ENCODE measurements at regions not wholly inside any gene's neighbourhood (a gene's known extent, or its start where the extent isn't known, plus 50 kb on each side); places are given as distances from the start of the nearest gene placed in this dataset.

DNA sequence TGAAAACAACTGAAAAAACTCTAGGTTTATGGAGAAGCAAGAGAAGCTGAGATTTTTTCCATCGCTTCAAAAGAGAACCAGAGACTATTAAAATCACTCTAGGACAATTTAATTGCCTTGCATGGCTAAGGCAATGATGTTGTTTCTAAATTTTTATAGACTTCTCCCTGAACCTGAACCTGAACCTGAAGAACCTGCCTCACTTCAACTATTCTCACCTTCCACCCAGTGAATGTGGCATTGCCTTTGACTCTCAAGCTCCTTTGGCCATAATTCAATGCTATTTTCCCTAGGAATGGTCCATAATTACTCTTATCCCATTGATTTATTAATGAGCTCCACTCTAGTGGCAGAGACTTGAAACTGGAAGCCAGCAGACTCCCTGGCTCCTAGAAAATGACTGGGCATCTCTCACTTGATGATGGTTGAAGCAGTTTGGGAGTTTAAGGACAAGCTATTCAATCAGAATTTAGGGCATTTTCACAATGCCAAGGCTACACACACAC lies 303.8 kb upstream of the UBE2E3 start:
- DNase-seq (ENCODE audit: low read depth): no peak
- H3K4me3 ChIP-seq (ENCODE audit: control insufficient read depth, low read depth, low read length): no peak overlapping the region
- no peak for TF ChIP-seq CTCF (IDR thresholded peaks at IDR 0.05; ENCODE audit: control insufficient read depth, insufficient read depth, low read depth, low read length, missing control alignments)

DNA sequence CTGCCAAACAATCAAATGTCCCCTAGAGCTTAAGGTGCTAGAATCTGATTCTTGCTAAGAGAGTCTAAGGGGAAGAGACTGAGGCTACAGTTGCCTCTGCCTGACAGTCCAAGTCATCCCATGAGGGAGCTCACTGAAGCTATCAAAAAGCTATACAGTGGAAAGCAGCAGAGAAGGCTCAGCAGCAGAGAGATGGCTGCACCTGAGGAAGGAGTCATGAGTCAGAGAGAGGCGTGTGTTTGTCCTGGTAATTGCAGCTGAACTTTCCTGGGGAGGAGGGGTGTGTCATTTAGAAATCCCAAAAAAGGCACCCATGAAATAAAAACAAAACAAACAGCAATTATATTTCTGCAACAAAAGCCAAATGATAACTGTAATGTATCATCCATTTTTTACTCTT lies 305.2 kb upstream of the UBE2E3 start:
- no peak for DNase-seq (ENCODE audit: low read depth)
- TF ChIP-seq CTCF (IDR thresholded peaks at IDR 0.05; ENCODE audit: control insufficient read depth, insufficient read depth, low read depth, low read length, missing control alignments): no peak
- no peak overlapping the region for H3K4me3 ChIP-seq (ENCODE audit: control insufficient read depth, low read depth, low read length)

DNA sequence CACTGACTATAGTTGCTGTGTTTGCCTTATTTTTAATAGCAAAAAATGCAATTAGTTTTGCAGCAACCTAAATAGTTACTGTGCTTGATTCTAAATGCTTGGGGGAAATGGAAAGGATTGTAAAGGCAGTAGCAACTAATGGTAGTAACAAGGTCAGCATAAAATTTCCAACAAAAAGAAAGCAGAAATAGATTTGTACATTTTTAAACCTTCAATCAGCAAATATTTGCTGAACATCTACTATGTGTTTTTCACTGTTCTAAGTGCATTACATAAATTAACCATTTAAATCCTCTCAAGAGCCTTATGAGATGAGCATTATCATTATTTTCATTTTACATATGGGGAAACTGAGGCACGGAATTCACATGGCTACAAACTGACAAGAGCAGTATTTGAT lies 308.0 kb upstream of the UBE2E3 start:
- no peak overlapping the region for H3K4me3 ChIP-seq (ENCODE audit: control insufficient read depth, low read depth, low read length)
- no peak for DNase-seq (ENCODE audit: low read depth)
- TF ChIP-seq CTCF (IDR thresholded peaks at IDR 0.05; ENCODE audit: control insufficient read depth, insufficient read depth, low read depth, low read length, missing control alignments): no peak

- DNase-seq (ENCODE audit: low read depth): no peak
- TF ChIP-seq CTCF (IDR thresholded peaks at IDR 0.05; ENCODE audit: control insufficient read depth, insufficient read depth, low read depth, low read length, missing control alignments): no peak
- no peak overlapping the region for H3K4me3 ChIP-seq (ENCODE audit: control insufficient read depth, low read depth, low read length)
Observed at GRCh38 chr2:180670302-180671003, 310.0 kb upstream of the UBE2E3 start.

GRCh38 chr2:180669016-180669415 lies 311.4 kb upstream of the UBE2E3 start:
- DNase-seq (ENCODE audit: low read depth): no peak
- H3K4me3 ChIP-seq (ENCODE audit: control insufficient read depth, low read depth, low read length): no peak overlapping the region

DNA sequence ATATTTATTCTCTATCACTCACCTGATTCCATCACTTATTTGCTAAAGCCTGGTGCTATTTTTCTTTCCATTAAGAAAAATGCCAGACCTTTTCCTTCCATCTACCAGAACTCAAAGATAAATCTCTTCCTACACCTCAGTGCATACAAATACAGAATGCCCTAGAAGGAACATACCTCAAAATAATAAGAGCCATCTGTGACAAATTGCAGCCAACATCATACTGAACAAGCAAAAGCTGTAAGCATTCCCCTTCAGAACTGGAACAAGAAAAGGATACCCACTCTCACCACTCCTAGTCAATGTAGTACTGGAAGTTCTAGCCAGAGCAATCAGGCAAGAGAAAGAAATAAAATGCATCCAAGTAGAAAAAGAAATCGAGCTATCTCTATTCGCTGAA lies 315.9 kb upstream of the UBE2E3 start:
- TF ChIP-seq CTCF (IDR thresholded peaks at IDR 0.05; ENCODE audit: control insufficient read depth, insufficient read depth, low read depth, low read length, missing control alignments): no peak
- H3K4me3 ChIP-seq (ENCODE audit: control insufficient read depth, low read depth, low read length): no peak overlapping the region
- DNase-seq (ENCODE audit: low read depth): no peak

More at GRCh38 chr2:180669016-180669415, 311.4 kb upstream of the UBE2E3 start:
- TF ChIP-seq CTCF (IDR thresholded peaks at IDR 0.05; ENCODE audit: control insufficient read depth, insufficient read depth, low read depth, low read length, missing control alignments): no peak
